Thyroid gland (tissue), 4 donors: ENCODE measurements at regions not wholly inside any gene's neighbourhood (a gene's known extent, or its start where the extent isn't known, plus 50 kb on each side); places are given as distances from the start of the nearest gene placed in this dataset.

ENCODE experiments used
- POLR2A ChIP-seq, 2 donors: fragments of 450-650 bp; IDR thresholded peaks; one replicate each; pipeline ENCODE4 v1.6.1; 2017; ENCODE audit warnings: antibody characterized with exemption in 2 of 2, mild to moderate bottlenecking in 2 of 2, moderate library complexity in 1 of 2
- TF ChIP-seq, protein P1 (sequence below), 6 experiments: fragments of 200-600 bp in 3 of 6; fragments of 450-650 bp in 3 of 6; sonication (generic) in 3 of 6; IDR thresholded peaks; one replicate each; pipeline ENCODE4 v1.5.1; 2016 to 2019; ENCODE audit warnings: antibody characterized with exemption in 6 of 6, mild to moderate bottlenecking in 2 of 6, inconsistent platforms in 1 of 6, moderate library complexity in 1 of 6

DNA sequence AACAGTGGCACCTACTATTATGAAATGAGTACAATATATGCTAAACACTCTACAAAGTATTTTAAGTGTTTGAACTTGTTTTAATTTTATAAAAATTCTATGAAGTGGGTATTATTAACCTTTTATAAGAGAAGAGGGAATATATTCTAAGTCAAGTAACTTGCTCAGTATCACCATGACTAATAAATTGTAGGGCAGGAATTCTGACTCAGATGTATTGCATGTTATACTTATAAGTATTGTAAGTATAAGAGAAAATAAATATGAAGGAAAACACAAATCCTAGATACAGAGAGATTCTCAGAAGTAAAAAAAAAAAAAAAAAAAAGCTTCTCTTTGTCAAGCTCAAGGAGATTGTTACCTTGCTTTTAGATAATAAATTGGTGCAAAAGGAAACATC is 893.2 kb downstream of the SLC16A7 start:
- TF ChIP-seq, protein P1, sequence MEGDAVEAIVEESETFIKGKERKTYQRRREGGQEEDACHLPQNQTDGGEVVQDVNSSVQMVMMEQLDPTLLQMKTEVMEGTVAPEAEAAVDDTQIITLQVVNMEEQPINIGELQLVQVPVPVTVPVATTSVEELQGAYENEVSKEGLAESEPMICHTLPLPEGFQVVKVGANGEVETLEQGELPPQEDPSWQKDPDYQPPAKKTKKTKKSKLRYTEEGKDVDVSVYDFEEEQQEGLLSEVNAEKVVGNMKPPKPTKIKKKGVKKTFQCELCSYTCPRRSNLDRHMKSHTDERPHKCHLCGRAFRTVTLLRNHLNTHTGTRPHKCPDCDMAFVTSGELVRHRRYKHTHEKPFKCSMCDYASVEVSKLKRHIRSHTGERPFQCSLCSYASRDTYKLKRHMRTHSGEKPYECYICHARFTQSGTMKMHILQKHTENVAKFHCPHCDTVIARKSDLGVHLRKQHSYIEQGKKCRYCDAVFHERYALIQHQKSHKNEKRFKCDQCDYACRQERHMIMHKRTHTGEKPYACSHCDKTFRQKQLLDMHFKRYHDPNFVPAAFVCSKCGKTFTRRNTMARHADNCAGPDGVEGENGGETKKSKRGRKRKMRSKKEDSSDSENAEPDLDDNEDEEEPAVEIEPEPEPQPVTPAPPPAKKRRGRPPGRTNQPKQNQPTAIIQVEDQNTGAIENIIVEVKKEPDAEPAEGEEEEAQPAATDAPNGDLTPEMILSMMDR (IDR thresholded peaks at IDR 0.05) = no peak
- no peak for TF ChIP-seq POLR2A (IDR thresholded peaks at IDR 0.05)
